GM18868 (cell line): ENCODE measurements at regions not wholly inside any gene's neighbourhood (a gene's known extent, or its start where the extent isn't known, plus 50 kb on each side); places are given as distances from the start of the nearest gene placed in this dataset.
A peak's percentile ranks its signal among the peaks of the same experiment; 100 is the strongest.

Experiments
- ATAC-seq: cut with Tn5 transposase; IDR thresholded peaks from one replicate; pipeline ENCODE4 v1.9.1; 2021; ENCODE audit warnings: mild to moderate bottlenecking, moderate library complexity; ENCODE audit not compliant: unreplicated experiment

DNA sequence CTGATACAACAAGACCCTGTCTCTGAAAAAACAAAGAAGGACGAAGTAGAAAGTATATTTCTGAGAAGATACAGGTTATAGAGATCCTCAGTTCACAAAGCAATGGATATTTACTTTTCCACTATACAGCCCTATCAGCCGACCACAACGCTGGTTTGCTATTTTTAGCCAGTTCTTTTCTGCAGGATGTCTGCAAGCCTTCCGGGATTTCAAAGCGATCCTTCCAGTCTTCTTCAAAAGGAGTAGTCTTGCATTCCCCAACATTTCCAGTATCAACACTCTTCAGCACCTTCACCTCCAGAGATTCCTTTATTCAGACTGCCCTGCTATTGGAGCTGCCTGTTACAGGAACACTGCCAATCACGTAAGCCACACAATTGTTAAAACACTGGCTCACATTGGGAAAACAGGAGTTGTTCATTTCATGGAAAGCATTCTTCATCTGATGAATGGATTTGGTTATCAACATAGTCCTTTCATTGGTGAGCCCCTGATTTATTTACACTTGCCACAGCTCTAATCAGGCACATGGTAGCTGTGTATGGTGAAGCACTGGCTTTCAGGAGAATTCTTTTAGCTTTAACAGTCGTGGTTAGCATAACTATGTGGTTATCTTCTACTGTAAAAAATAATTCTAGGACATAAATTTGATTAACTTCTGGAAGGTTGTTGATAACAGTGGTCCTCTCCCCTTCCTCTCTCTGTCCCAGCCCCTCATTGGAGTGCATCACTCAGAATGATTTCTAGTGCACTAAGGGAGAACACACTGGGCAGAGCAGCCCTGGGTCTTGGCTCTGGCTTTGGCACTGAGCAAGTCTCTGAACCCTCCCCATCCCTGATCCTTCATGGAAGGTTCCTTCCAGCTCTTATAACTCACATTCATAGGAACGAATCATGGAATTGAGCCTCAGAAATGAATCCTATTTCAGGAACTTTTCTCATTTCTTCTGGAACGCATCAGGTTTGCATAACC, 109.9 kb upstream of the SORBS2 start:
- ATAC-seq = no peak

DNA sequence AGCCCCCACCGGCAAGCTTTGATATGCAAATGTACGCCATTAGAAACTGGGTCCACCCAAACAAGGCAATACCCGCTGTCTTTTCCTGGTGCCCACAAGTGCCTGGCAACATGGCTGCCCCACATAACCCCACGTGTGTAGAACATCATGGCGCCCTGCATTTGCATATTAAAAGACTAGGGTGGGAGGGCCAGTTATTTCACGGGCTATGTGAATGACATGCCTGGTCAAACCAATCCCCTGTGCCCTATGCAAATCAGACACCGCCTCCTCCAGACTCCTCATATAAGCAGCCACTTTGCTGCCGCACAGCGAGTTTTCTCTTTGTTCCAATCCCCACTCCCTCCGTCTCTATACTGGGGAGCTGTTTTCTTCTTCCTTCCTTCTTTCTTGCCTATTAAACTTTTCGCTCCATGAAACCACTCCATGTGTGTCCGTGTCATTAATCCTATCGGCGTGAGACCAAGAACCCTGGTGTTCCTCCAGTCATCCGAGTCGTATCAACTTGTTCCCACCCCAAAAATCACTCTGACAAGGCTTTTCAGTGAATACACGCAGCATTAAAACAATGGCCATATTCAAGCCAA, 112.6 kb upstream of the SORBS2 start:
- no peak for ATAC-seq

DNA sequence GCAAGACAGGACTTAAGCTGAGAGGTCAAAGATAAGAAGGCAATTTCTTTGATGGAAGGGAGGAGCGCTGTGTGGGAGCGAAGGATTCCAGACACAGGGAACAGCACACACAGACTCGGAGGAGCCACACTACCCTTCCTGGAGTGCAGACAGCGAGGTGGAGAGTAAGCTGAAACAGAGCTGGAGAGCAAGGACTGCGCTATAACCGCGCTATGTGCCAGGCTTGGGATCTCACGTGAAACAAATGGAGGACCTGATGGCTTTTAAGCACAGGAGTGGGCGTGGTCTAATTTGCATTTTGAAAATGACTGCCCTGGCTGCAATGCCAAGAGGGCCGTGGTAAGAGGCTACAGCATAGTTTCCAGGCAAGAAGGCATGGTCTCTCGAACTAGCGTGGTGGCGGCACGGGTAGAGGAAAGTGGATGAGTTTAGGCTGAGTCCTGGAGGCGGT, 113.9 kb upstream of the SORBS2 start:
- ATAC-seq = no peak

DNA sequence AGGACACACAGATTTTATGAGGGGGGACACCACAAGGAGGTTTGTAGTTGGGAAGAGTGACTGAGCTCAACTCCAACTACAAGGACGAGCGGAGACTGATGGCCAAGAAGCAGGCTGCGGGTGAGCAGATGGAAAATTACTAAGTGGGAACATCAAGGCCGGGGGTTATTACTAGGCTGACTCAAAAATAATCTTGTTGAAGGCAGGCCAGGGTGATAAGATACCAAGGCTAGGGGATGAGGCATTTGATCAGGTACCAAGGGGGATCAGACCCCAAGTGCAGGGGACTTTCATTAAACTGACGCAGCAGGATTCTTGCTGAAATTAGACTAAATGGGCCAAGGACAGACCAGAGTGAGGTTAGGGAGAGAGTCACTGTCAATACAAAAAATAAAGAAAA, 119.4 kb upstream of the SORBS2 start:
- ATAC-seq = no peak

DNA sequence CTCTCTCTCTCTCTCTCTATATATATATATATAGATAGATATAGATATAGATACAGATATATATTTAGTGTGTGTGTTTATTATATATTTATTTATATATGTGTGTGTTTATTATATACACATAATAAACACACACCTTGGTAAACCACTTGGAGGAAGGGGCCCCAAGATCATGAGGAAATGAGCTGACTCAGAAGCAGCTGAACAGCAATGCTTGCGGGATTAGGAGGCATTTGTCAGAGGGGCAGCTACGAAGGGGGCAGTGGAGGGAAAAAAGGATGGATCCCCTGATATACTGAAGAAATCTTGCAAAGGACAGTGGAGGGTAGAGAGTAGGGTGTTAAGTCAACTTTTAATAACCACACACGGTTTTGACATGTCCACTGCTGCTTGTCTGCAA, 120.0 kb upstream of the SORBS2 start:
- no peak for ATAC-seq

DNA sequence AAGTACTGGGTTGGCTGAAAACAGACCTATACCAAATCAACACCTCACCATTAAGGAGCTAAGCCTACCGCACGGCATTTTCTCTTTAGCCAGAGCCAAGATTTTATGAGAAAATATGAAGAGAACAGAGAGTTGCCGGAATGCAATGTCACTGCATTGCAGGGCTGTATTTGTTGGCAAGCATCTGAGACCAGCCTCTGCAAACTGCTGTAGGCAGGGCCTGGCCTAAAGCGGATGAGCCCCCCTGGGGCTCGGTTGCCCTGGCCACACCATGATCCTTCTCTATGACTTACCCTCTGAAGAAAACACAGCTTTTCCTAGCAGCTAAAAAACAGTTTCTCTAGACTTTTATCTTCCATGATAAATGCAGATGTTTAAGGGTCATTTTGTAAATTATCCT, 120.5 kb upstream of the SORBS2 start:
- ATAC-seq = no peak

DNA sequence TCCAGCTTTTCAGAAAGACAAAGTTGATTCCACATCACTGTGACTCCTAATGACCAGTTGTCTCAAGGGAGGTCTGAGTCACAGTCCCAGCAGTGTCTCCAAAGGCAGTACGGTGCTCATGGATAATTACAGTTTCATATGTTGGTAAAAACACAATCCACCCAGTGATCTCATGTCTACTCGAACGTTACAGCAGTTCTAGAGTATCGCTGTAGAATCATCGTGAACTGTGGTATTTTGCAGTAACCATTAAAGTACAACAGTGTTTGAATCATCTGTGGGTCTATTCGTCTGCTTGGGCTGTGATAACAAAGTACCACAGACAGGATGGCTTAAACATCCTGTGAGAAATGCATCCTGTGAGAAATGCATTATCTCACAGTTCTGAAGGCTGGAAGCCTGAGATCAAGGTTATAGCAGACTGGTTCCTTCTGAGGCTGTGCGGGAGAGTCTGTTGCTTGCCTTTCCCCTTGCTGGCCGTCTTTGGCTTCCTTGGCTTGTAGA, 121.1 kb upstream of the SORBS2 start:
- ATAC-seq = no peak

DNA sequence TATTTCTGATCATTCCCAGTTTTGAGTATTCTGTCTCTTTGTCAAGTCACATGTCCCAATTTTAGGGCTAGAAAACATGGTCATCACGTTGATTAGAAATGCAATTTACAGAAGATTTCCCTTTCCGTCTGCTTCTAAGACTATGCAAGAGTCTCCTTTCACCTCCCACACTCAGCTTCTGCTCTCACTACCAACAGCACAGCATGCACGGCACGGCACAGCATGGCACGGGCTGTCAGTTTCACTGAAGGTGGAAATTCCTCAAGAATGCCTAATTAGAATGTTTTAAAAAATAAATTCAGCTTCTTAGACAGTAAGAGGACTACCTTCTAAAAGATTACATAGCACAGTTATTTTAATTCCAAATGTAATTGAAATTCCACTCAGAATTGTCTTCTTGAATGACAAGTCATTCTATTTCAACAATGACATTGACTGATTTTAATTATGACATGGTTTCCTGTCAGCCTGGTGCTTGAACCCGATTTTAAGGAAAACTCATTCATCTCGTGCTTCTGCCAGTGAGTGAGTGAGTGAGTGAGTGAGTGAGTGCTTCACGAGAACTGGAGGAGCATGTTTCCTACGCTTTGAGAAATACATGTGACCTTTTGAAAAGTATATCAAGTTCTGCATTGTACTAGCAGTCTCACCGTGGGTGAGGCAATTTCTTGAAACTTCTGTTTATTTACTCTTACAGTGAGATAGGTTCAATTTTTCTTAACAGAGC, 124.8 kb upstream of the SORBS2 start:
- no peak for ATAC-seq

DNA sequence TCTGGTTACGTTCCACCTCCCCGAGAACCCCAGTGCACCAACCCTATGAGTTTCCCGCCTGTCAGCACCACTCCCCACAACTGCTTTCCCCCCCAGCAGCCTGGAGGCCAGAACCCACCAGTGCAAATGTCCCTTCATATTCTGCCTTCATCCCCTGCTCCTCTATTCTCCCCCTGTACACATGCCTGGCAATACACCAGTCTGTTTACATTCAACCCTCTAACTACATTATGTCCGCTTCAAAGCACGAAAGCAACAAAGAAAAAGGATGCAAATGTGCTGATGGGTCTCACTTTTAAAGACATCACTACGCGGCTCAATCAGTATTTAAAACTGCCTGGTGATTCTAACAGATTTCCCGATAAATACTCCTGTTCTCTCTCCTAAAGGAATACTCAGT, 126.7 kb upstream of the SORBS2 start:
- no peak for ATAC-seq

DNA sequence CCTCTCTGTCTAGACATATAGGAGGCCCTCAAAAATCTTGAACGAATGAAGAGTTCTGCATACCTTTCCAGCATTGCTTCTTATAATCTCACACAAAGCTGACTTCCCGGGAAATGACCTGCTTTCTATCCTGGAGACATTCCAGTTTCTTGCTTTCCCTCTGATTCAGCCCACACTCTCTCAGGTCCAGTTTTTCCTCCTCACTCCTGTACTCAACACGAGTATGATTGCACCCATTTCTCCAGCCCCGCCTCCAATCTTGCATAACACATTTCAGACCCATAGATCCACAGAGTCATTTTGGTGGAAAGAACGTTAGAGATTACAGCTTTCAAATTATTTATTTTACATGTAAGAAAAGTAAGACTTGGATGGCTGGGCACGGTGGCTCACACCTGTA, 127.5 kb upstream of the TLR3 start:
- no peak for ATAC-seq

DNA sequence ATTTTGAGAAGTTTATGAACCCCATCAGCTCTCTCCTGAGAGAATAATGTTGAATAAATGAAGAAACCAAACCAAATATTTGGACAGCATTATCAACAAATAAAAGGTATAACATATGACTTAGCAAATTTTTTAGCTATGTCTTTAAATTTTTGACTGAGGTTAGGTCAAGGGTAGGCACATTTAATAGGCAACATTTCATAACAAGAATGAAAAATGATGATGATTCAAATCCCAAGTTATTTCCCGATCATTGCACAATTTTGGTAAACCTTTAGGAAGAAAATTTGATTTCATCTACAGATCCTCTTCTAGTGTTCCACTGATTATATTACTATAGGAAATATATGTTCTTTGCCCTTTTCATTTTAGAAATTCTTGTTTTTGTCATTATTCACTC, 123.7 kb upstream of the TLR3 start:
- no peak for ATAC-seq

DNA sequence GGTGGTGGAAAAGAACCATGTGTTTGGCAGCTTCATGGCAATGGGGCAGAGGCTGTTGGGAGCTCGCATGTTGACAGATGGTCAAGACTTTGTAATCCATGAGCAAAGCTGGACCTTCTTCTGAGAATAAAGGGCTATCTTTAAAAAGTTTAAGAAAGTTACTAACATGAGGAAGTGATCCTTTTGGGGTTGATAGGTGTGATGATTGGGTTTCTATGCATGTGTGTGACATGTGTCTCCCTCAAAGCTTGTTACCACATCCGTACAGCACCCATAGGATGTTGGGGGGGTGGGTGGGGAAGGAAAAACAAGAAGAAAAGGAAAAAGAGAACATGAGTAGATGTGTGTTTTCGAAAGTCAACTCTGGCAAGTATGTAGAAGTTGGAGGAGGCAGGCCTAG, 123.0 kb upstream of the TLR3 start:
- no peak for ATAC-seq

DNA sequence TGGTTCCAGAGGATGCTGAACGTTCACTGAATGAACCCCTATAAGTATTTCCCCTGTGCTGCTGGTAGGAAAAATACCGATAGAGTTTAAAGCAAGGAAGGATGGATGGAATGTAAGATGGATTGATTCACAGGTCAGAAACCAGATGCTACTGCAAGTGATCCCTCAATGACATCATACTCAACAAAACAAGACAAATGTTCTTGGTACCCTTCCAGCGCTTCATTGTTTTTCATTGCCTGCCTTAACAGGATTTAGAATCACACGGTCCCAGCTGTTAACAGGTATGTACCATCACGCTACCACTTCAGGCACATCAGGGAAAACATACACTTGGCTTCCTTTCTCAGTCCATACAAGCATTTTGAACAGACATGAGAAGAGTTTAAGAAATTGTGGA, 118.1 kb upstream of the TLR3 start:
- no peak for ATAC-seq

DNA sequence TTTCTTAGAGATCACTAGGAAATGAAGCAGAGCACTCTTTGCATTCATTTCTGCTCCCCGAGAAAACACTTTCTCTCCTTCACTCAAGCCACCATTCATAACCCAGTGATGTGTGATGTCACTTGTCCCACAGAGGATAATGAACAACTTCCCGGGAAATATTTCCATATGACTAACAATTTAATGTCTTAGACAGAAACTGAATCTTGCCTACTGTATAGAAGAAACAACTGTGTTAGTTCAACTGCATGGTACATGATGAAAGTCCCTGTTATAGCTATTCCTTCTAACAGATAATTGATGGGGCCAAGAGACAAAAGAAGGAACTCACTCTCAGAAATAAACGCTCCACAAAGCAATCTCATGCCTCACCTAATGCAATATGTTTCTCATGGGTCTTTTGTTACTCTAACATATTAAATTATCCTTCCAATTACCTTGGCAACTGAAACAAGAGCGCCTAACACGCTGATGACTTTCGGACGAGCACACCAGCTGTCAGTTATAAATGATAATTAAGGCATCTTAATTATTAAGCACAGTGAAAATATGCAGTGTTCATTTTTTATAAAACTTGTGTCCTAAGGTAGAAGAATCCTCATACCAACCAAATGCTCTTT, 113.7 kb upstream of the TLR3 start:
- ATAC-seq = no peak

DNA sequence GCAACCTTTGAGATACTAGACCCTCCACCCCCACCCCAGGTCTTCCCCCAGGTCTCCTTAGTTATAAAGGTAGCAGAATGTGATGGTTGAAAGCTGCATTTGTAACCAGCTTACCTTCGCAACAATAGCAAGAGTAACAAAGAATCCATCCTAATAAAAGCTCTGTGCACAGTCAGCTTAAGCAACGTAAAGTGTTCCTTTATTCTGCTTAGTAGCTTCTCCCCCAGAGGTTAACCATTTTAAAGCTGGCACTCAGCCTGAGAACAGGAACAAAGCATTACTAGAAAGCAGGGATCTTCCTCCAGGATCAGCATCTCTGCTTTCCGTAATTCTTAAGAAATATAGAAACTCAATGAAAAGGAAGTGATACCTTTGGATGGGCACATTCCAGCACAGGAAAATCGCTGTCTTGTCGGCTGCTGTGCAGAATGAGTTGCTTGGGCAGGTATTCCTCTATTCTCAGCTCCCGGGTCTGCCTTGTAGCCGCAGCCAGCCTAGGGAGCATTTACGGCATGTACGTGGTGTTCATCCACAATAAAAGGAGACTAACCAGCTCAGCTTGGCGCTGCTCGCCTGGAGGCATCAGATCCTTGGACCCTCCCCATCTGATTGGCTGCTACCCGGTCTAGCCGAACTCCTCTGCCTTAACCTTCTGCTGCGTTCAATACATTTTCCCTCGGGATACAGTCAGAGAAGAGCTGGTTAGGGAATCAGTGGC, 113.0 kb upstream of the TLR3 start:
- no peak for ATAC-seq

DNA sequence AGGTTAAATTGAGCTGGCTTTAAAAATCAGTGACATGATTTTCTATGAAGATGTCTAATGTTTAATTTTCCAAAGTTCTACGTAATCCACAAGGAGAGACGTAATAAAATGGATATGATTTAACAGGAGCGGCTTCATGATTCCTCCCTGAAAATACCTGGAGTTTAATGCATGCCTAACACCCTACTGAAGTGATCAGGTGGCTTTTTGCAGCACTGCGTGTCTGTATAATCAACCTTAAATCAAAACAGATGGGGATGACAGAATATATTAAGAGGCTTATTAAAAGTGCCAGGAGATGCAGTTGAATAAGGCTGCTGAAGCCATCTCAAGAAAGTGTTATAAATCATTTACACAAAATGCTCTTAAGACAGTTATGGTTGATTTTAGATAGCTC, 112.4 kb upstream of the TLR3 start:
- ATAC-seq = no peak

DNA sequence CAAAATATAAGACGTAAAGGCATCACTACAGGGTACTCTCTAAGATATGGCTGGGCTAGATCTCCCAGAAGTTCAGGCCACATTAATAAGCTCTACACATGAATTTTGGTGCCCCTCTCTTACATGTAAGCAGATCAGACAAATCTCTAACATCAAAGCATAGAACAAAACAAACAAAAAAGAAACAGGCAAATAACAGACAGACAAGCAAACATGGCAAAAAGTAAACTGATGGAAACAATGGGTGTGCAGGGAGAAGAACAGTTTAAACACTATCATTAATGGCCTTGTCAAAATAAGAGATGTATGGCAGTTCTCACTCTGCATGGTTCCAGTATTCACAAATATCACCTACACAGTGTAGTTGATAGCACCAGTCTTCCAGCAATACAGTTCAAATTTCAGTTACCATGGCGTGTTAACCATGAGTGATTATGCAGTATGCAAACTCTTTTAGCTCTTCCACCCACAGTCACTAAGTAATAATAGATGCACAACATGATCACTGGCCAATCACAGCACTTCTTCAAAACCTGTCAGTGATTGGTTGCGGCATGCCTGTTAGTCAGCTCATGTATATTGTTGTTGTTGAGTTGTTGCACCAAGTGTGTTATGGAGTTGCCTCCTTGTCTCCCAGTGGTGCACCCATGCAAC, 110.7 kb upstream of the TLR3 start:
- ATAC-seq = no peak

DNA sequence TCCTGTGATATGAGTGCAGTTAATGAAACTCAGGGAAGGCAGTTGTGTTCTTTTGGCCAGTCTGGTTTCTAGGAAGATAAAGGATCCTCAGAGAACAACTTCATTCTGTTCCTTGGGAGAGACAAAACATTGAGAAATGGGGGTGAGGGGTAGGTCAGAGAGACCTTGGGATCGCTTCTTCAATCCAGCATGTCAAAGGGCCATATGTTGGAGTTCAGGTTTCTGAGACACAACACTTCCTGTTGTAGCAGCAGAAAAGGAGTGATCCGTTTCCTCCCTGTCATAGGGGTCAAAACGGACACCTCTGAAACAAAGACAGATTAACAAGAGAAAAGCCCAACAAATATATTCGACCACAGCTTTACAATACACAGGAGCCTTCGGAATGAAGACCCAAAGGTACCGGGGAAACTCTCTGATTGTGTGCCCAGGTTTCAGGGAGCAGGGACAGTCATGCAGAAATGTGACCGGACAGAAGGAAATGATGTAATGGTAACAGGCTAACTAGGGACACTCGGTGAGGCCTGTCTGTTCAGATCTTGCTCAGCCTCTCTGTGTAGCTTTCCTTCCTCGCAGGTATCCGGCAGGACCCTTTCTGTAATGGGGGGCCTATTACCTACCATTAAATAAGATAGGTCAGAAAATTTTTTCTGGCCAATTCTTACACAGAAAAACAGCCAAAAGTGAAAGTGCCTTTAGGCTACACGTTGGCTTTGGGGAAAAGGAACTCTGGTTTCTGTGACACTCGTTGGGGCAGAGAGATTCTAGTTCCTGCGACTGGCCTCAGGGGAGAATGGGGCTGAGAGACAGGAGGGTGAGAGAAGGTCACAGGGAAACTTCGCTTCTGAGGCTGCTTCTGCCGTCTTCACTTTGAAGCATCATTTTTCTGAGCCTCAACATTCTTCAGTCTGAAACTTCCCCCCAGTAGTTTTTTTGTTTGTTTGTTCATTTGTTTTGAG, 103.3 kb upstream of the TLR3 start:
- ATAC-seq = peak; percentile 66

DNA sequence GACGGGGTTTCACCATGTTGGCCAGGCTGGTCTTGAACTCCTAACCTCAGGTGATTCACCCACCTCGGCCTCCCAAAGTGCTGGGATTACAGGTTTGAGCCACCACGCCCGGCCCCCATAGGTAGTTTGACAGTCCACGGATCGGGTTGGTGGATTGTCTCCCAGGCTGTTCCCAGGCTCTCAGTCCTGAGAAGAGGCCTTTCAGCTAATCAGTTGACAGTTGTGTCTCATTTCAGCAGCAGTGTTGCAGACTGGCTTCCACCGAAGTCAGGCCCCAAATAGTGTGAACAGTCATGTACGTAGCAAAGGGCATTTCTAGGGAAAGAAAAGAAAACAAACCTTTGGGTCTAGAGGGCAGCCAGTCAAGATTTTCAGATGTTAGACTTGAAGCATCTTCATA, 102.4 kb upstream of the TLR3 start:
- ATAC-seq = no peak
